ENCODE measurements at regions not wholly inside any gene's neighbourhood (a gene's known extent, or its start where the extent isn't known, plus 50 kb on each side); places are given as distances from the start of the nearest gene placed in this dataset.

DNA sequence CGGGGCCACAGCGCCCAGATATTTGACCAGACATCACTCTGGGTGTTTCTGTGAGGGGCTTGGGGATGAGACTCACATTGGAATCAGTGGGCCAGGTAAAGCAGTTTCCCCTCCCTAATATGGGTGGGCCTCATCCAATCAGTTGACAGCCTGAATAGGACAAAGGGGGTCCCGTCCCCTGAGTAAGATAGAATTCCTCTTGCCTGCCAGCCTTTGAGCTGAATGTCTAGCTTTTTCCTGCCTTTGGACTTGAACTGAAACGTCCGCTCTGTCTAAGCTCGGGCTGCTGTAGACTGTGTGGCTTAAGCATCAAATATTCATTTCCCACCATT lies 88.8 kb upstream of the DIO3 start:
- TF ChIP-seq, protein P1, sequence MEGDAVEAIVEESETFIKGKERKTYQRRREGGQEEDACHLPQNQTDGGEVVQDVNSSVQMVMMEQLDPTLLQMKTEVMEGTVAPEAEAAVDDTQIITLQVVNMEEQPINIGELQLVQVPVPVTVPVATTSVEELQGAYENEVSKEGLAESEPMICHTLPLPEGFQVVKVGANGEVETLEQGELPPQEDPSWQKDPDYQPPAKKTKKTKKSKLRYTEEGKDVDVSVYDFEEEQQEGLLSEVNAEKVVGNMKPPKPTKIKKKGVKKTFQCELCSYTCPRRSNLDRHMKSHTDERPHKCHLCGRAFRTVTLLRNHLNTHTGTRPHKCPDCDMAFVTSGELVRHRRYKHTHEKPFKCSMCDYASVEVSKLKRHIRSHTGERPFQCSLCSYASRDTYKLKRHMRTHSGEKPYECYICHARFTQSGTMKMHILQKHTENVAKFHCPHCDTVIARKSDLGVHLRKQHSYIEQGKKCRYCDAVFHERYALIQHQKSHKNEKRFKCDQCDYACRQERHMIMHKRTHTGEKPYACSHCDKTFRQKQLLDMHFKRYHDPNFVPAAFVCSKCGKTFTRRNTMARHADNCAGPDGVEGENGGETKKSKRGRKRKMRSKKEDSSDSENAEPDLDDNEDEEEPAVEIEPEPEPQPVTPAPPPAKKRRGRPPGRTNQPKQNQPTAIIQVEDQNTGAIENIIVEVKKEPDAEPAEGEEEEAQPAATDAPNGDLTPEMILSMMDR (conservative IDR thresholded peaks at IDR 0.05; ENCODE audit: low read depth, low read length) = no peak
- DNase-seq (ENCODE audit: low read depth) = no peak
- H3K4me3 ChIP-seq (ENCODE audit: low read depth, low read length) = no peak overlapping the region

DNA sequence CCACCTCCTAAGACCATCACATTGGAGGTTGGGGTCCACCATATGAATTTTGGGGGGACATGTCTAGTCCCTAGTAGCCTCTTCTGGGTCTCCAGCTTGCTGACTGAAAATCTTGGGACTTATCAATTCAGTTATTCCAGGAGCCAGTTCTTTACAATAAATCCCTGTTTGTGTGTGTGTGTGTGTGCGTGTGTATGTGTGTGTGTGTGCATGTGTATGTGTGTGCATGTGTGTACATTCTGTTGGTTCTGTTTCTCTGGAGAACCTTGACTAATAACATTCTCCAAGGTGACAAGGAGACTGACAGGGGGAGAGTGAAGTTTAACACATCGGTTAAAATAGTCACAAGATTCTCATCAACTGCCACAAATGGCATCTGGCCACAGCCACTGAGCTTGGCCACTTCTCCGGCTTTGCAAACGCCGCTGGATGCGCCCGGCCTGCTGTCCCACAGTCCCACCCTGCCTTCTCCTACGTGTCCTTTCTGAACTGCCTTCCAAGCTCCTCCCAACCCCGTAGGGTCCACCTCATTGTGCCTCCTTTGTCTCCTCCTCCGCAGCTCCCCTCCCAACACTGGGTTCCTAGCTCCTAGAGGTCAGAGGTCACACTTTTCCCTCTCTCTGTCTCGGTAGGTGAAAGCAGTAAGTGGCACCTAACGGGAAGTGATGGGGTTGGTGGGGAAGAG lies 88.1 kb upstream of the DIO3 start:
- peak; percentile 6 for DNase-seq (ENCODE audit: low read depth)
- no peak overlapping the region for H3K4me3 ChIP-seq (ENCODE audit: low read depth, low read length)
- TF ChIP-seq, protein P1 (conservative IDR thresholded peaks at IDR 0.05; ENCODE audit: low read depth, low read length) = no peak

DNA sequence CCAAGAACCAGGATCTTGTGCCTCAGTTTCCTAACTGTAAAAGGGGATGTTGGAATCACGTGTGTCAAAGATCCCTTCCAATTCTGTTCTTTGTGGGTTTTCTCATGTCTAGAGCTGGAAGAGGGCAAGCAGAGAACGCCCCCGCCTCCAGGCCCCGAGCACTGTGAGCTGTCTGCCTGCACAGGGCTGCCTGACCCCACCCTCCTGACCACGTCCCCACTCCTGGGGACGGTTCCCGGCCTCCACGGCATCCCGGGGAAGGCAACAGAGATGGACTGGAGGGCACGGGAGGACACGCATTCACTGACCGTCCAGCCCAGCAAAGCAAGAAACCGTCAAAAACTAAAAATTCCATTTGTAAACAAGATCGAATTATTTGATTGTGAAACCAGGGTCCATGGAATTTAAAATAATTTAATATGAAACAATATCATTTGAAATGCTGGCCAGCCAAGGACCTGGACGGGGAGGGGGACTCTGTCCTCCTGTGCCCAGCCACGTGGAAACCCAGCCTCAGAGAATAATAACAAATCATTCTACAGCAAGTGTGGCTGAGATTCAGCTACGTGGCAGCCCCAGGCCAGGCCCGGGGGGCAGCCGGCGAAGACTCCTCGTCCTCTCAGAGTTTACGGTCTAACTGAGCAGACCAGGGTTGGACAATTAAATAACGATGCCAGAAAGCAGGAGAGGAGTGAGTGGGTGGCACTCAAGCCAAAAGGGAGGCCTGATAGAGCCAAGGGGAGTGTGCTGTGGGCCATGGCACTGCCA lies 87.3 kb upstream of the DIO3 start:
- TF ChIP-seq, protein P1 (conservative IDR thresholded peaks at IDR 0.05; ENCODE audit: low read depth, low read length) = no peak
- H3K4me3 ChIP-seq (ENCODE audit: low read depth, low read length) = no peak overlapping the region
- DNase-seq (ENCODE audit: low read depth) = no peak

DNA sequence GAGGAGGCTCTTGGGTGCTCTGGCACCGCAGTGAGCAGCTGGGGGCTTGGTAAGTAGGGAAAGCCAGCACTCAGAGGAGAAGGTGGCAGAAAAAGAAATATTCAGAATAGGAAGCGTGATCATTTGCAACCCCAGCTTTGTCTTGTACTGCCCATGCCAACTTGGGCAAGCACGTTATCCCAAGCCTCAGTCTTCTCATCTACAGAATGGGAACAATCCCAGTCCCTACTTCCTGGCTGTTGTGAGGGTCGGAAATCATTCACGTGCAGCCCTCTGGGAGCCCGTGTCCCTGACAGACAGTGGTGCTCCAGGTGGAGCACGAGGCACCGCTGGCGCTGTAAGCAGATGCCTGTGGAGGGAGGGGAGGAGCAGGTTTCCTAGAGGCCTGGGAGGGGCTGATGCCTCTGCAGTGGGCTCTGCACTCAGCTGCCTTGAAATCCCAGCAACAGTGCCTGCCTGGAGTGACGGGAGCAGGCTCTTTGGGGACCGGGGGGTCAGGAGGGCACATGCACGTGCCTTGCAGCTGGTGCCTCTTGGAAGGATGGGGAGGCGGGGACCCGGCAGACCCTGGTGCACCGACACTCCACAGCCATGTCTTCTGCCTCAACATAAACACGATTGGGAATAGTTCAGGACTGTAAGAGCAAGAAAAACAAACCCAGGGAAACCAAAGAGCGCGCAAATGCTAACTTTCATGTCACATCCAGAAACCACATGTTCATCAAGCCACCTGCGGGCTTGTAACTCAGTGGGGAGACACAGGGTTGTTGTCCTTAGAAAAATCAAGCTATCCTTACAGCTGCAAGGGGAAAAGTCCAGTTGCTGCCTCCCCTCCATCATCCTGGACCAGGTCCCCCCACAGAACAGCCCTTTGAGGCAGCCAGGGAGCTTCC lies 86.5 kb upstream of the DIO3 start:
- TF ChIP-seq, protein P1 (conservative IDR thresholded peaks at IDR 0.05; ENCODE audit: low read depth, low read length) = no peak

DNA sequence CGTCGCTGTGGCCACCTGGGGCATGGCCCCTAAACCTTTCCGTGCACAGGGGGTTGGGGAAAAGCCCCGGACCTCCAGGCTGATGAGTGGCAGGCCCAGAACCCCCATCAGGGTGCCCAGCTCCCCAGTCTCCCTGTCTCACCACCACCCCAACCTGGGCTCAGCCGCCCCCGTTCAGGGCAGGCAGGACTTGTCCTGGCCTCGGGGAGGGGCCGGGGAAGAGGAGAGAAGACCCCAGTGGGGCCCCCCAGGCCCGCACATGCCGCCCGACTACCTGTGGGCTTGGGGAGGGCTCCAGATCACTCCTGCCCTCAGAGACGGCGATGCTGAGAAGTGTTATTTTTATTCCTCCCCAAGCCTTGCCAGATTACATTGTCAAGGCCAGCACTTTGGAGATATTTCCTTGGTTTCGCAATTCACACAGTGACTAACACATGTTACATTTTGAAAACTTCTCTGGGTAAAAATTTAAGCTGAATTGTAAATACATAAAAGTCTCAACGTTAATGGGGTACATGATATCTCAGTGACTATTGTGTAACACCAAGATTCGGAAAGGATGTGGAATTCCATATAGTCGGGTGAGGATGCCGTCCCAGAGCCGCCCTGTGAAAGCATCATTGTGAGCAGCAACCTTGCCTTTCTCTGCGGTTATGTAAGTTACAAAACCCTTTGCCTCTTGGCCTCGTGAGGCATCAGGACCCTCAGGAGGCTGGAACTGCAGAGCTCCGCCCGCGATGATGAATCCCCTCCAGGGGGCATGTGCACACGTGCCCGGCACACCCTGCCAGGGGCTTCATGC lies 85.6 kb upstream of the DIO3 start:
- TF ChIP-seq, protein P1 (conservative IDR thresholded peaks at IDR 0.05; ENCODE audit: low read depth, low read length) = no peak
- H3K4me3 ChIP-seq (ENCODE audit: low read depth, low read length) = no peak overlapping the region
- DNase-seq (ENCODE audit: low read depth) = peak; percentile 88

More for the DNA sequence above, 86.5 kb upstream of the DIO3 start:
- no peak overlapping the region for H3K4me3 ChIP-seq (ENCODE audit: low read depth, low read length)
- peak; percentile 41 for DNase-seq (ENCODE audit: low read depth)

DNA sequence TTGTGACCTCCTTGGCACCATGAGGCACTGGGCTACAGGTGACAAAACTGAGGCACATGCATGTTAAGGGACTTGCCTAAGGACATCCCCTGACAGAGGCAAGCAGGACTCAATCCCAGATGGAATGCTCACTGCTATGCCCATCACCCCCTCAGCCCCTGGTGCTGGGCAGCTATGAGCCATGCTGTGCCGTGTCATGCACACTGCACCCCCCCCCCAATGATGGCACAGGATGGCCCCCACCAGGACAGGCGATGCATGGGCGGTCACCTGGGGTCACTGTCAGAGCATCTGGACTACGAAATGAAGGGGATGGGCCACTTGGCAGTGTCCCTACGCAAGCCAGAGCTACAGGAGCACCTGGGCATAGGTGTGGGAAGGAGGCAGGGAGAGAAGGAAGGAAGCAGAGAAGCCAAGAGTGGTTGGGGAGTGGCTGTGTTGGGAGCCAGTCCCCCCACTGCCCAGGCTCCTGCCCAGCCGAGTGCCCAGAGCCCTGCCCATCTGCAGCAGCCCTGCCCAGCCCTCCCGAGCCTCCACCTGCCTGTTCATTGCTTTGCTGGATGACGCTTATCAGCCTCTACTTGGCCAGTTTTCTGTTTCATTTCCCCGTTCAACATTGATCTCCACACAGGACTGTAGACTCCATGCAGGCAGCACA lies 84.9 kb upstream of the DIO3 start:
- TF ChIP-seq, protein P1 (conservative IDR thresholded peaks at IDR 0.05; ENCODE audit: low read depth, low read length) = no peak
- DNase-seq (ENCODE audit: low read depth) = no peak
- no peak overlapping the region for H3K4me3 ChIP-seq (ENCODE audit: low read depth, low read length)

Data from choroid plexus epithelial cell (primary cell).